Endothelial cell of umbilical vein (primary cell): ENCODE measurements at regions not wholly inside any gene's neighbourhood (a gene's known extent, or its start where the extent isn't known, plus 50 kb on each side); places are given as distances from the start of the nearest gene placed in this dataset.

ENCODE experiments used
- BruUV-seq: library from RNA; stranded (reverse); fragments of 400-500 nt; replicated peaks from 2 replicates; lab custom pipeline; 2021; lab: Mats Ljungman, UMichigan
- CTCF ChIA-PET: fragments of 300-600, 350-600 bp; sonication (Branson Sonifier 250); formaldehyde crosslinking; loops from one replicate; lab custom pipeline; 2021; ENCODE audit warnings: antibody characterized with exemption, inconsistent platforms; lab: Charles Lee
- POLR2A ChIA-PET: fragments of 300-600, 350-600 bp; sonication (Branson Sonifier 250); formaldehyde crosslinking; loops from one replicate; lab custom pipeline; 2021; ENCODE audit warnings: antibody characterized with exemption, inconsistent platforms; lab: Charles Lee
- DNase-seq: peaks from one replicate; pipeline ENCODE4 v3.0.0-alpha.2; 2011; ENCODE audit warnings: low read depth, low spot score
- FAIRE-seq: peaks from 2 replicates; lab custom pipeline; 2011; peaks lifted over from hg19 to GRCh38; lab: Jason Lieb, UNC
- H2AFZ ChIP-seq: 2 replicates; pipeline ENCODE4 v1.6.0; 2012; ENCODE audit warnings: low read depth, low read length, control low read depth, inconsistent platforms
- H3K27ac ChIP-seq: 2 replicates; pipeline ENCODE4 v1.5.1; 2011; ENCODE audit warnings: low read depth, mild to moderate bottlenecking, control low read depth, low read length, moderate library complexity; ENCODE audit not compliant: insufficient read depth
- H3K27me3 ChIP-seq, 2 experiments: 2 replicates each; pipeline versions ENCODE4 v1.6.0 to v1.6.1; 2011; ENCODE audit warnings: low read length in 2 of 2, mixed read lengths in 1 of 2; ENCODE audit not compliant: control insufficient read depth in 2 of 2, insufficient read depth in 2 of 2
- H3K36me3 ChIP-seq, 2 experiments: 2 replicates in 1 of 2; 3 replicates in 1 of 2; pipeline ENCODE4 v1.5.1; 2011; ENCODE audit warnings: low read length in 2 of 2, mild to moderate bottlenecking in 1 of 2, moderate library complexity in 1 of 2; ENCODE audit not compliant: control insufficient read depth in 2 of 2, insufficient read depth in 2 of 2; ENCODE audit errors: extremely low read depth in 1 of 2
- H3K4me1 ChIP-seq: 3 replicates; pipeline ENCODE4 v1.5.1; 2011; ENCODE audit warnings: mild to moderate bottlenecking, low read length; ENCODE audit not compliant: control insufficient read depth, insufficient read depth; ENCODE audit errors: extremely low read depth
- H3K4me2 ChIP-seq: 2 replicates; pipeline ENCODE4 v1.6.1; 2011; ENCODE audit warnings: low read length, control low read depth, mixed read lengths; ENCODE audit not compliant: insufficient read depth
- H3K4me3 ChIP-seq, 3 experiments: fragments of 200-600 bp in 1 of 3; sonication (generic), shearing (Covaris generic) in 1 of 3; replicated peaks in 1 of 3; 2 replicates each; pipeline ENCODE4 v1.5.1; 2011 to 2016; ENCODE audit warnings: control low read depth in 3 of 3, low read length in 3 of 3, mild to moderate bottlenecking in 2 of 3, inconsistent platforms in 1 of 3, low read depth in 1 of 3, moderate library complexity in 1 of 3; ENCODE audit not compliant: insufficient read depth in 1 of 3
- H3K79me2 ChIP-seq: 2 replicates; pipeline ENCODE4 v1.6.0; 2012; ENCODE audit warnings: low read length, inconsistent platforms; ENCODE audit not compliant: control insufficient read depth, insufficient read depth
- H3K9ac ChIP-seq: replicated peaks from 2 replicates; pipeline ENCODE3; 2011; ENCODE audit warnings: low read length, control low read depth; ENCODE audit not compliant: insufficient read depth; ENCODE audit errors: extremely low read depth
- H3K9me1 ChIP-seq: replicated peaks from 3 replicates; pipeline ENCODE4 v1.6.0; 2011; ENCODE audit warnings: mild to moderate bottlenecking, low read length; ENCODE audit not compliant: control insufficient read depth, insufficient read depth; ENCODE audit errors: extremely low read depth
- H3K9me3 ChIP-seq: replicated peaks from 2 replicates; pipeline ENCODE4 v1.5.1; 2012; ENCODE audit warnings: low read length, inconsistent platforms; ENCODE audit not compliant: control insufficient read depth, insufficient read depth
- H4K20me1 ChIP-seq: replicated peaks from 2 replicates; pipeline ENCODE3; 2011; ENCODE audit warnings: mild to moderate bottlenecking, low read length; ENCODE audit not compliant: control insufficient read depth, insufficient read depth; ENCODE audit errors: extremely low read depth
- EZH2 ChIP-seq: IDR thresholded peaks from 2 replicates; pipeline ENCODE4 v1.6.1; 2012; ENCODE audit warnings: borderline replicate concordance, low read depth, mild to moderate bottlenecking, moderate library complexity, low read length, inconsistent platforms; ENCODE audit not compliant: severe bottlenecking
- FOS ChIP-seq: IDR thresholded peaks from 2 replicates; pipeline ENCODE4 v1.6.1; 2011; ENCODE audit warnings: mild to moderate bottlenecking, low read length, moderate library complexity, borderline replicate concordance; ENCODE audit not compliant: insufficient read depth
- GATA2 ChIP-seq: IDR thresholded peaks from 2 replicates; pipeline ENCODE4 v1.7.0; 2011; ENCODE audit warnings: low read depth, mild to moderate bottlenecking, moderate library complexity, mixed read lengths, low read length; ENCODE audit not compliant: insufficient read length, insufficient read depth
- JUN ChIP-seq: IDR thresholded peaks from 2 replicates; pipeline ENCODE4 v1.6.1; 2011; ENCODE audit warnings: borderline replicate concordance, low read depth; ENCODE audit not compliant: insufficient read length, insufficient read depth
- MAX ChIP-seq: IDR thresholded peaks from 2 replicates; pipeline ENCODE4 v1.6.1; 2011; ENCODE audit not compliant: insufficient read depth, insufficient read length
- MYC ChIP-seq: IDR thresholded peaks from one replicate; pipeline ENCODE4 v1.6.1; 2011; ENCODE audit warnings: mild to moderate bottlenecking, low read depth, low read length
- POLR2A ChIP-seq: IDR thresholded peaks from 2 replicates; pipeline ENCODE4 v1.6.1; 2012; ENCODE audit warnings: low read depth, mild to moderate bottlenecking, control low read depth, low read length
- POLR2AphosphoS5 ChIP-seq: IDR thresholded peaks from 2 replicates; pipeline ENCODE4 v1.6.1; 2012; ENCODE audit warnings: low read depth, mild to moderate bottlenecking, control low read depth, low read length, moderate library complexity; ENCODE audit not compliant: insufficient read depth
- dilution Hi-C: fragments of 300-500 bp; cut with MboI; formaldehyde crosslinking; loops from one replicate; pipeline ENCODE4 v1.15.0; 2019; ENCODE audit warnings: low sequenced_read_pairs; ENCODE audit not compliant: extremely low pct_ligation_motif_present
- intact Hi-C: fragments of 100-400 bp; cut with micrococcal nuclease; formaldehyde crosslinking; loops from one replicate; pipeline ENCODE4 v1.10.0; 2022
- TF ChIP-seq, protein P1 (sequence below), 2 donors: IDR thresholded peaks; 1 replicate in 1 of 2; 2 replicates in 1 of 2; pipeline ENCODE4 v1.5.1; 2011; ENCODE audit warnings: low read length in 2 of 2, mild to moderate bottlenecking in 2 of 2, moderate library complexity in 2 of 2, control low read depth in 1 of 2, inconsistent platforms in 1 of 2, low read depth in 1 of 2; ENCODE audit not compliant: insufficient read depth in 1 of 2; ENCODE audit errors: extremely low read depth in 1 of 2

DNA sequence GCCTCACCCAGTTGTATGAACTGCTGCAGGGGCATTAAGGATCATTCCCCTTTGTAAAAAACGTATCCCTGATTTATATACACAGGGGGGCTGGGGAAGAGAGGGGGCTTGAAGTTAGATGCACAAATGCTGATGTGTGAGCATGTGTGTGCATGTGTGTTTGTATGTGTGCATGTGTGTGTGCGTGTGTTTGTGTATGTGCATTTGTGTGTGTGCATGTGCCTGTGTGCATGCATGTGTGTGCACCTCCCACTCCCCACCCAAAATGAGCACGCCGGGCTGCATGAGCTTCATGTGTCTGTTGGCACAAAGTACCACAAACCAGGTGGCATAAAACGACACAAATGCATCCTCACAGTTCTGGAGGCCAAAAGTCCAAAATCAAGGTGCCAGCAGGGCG is 1315.2 kb downstream of the TBC1D22A start:
- H3K9me3 ChIP-seq, result peaks cover 5% of the 10 kb centered on the region
- TF ChIP-seq POLR2A (no peak), MYC (no peak), JUN (no peak), GATA2 (no peak), MAX (no peak), FOS (no peak), POLR2AphosphoS5 (no peak), EZH2 (no peak)
- TF ChIP-seq, protein P1, sequence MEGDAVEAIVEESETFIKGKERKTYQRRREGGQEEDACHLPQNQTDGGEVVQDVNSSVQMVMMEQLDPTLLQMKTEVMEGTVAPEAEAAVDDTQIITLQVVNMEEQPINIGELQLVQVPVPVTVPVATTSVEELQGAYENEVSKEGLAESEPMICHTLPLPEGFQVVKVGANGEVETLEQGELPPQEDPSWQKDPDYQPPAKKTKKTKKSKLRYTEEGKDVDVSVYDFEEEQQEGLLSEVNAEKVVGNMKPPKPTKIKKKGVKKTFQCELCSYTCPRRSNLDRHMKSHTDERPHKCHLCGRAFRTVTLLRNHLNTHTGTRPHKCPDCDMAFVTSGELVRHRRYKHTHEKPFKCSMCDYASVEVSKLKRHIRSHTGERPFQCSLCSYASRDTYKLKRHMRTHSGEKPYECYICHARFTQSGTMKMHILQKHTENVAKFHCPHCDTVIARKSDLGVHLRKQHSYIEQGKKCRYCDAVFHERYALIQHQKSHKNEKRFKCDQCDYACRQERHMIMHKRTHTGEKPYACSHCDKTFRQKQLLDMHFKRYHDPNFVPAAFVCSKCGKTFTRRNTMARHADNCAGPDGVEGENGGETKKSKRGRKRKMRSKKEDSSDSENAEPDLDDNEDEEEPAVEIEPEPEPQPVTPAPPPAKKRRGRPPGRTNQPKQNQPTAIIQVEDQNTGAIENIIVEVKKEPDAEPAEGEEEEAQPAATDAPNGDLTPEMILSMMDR (IDR thresholded peaks at IDR 0.05; ENCODE audit: extremely low read depth in 1 of 2, insufficient read depth in 1 of 2, low read depth in 1 of 2, low read length in 2 of 2), result no peak
- intact Hi-C loops (no loop called here), dilution Hi-C loops (no loop called here)
- no TSS peak for BruUV-seq
- no peak overlapping the region for H3K4me2 ChIP-seq
- no peaks in the 10 kb centered on the region for H4K20me1 ChIP-seq
- H3K4me1 ChIP-seq, result no peaks in the 10 kb centered on the region
- H3K27me3 ChIP-seq, result no peaks in the 10 kb centered on the region
- H3K9me1 ChIP-seq, result no peaks in the 10 kb centered on the region
- H3K36me3 ChIP-seq, result no peaks in the 10 kb centered on the region
- no peak overlapping the region for H3K27ac ChIP-seq
- H2AFZ ChIP-seq, result no peak overlapping the region
- H3K4me3 ChIP-seq, result no peak overlapping the region
- CTCF ChIA-PET, result no interaction called here
- no peaks in the 10 kb centered on the region for H3K79me2 ChIP-seq
- H3K9ac ChIP-seq, result no peak overlapping the region
- FAIRE-seq (no peak), DNase-seq (no peak)
- POLR2A ChIA-PET, result no interaction called here
